ENCODE measurements at regions not wholly inside any gene's neighbourhood (a gene's known extent, or its start where the extent isn't known, plus 50 kb on each side); places are given as distances from the start of the nearest gene placed in this dataset.

DNA sequence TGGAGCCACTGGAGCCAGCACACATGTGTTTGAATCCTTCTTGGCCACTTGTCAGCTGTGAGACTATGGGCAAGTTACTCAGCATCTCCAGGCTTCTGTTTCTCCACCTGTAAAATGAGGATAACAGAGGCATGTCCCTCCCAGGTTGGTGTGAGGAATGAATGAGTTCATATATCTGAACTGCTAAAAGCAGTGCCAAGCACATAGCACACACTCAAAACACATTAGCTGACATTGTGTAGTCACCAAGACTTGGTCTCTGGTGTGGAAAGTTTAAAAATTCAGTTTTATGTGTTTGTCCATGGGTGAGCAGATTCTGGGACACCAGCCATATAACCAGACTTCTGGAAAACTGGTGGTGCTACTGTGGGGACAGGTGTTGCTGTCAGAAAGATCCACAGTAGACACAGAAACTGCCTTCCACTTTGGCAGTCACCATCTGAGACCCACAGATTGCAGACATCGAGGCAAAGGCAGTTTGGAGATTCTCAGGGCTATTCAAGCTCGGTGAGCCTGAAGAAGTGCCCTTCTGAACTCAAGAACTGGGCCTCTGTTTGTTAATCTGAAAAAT is 115.8 kb downstream of the MRPL14 start:
- peaks cover 0 to 5% (median 0%) of the 10 kb centered on the region in 4 donors for H3K27me3 ChIP-seq
- WGBS, 2 donors = 74% methylated on average over 2 of the region's 2 CpGs; no CpG with 5 or more reads in 1 of the 2 donors
- H3K36me3 ChIP-seq = no peaks in the 10 kb centered on the region
- H3K4me3 ChIP-seq = no peak overlapping the region
- no peak for TF ChIP-seq POLR2A (IDR thresholded peaks at IDR 0.05)
- TF ChIP-seq, protein P1, sequence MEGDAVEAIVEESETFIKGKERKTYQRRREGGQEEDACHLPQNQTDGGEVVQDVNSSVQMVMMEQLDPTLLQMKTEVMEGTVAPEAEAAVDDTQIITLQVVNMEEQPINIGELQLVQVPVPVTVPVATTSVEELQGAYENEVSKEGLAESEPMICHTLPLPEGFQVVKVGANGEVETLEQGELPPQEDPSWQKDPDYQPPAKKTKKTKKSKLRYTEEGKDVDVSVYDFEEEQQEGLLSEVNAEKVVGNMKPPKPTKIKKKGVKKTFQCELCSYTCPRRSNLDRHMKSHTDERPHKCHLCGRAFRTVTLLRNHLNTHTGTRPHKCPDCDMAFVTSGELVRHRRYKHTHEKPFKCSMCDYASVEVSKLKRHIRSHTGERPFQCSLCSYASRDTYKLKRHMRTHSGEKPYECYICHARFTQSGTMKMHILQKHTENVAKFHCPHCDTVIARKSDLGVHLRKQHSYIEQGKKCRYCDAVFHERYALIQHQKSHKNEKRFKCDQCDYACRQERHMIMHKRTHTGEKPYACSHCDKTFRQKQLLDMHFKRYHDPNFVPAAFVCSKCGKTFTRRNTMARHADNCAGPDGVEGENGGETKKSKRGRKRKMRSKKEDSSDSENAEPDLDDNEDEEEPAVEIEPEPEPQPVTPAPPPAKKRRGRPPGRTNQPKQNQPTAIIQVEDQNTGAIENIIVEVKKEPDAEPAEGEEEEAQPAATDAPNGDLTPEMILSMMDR (IDR thresholded peaks at IDR 0.05) = no peak
- DNase-seq = no peak
- intact Hi-C loops (cut with DNase I) = no loop called here
- H3K4me1 ChIP-seq = peaks cover 0 to 4% (median 0%) of the 10 kb centered on the region in 3 donors
- H3K9me3 ChIP-seq = no peaks in the 10 kb centered on the region
- no peak overlapping the region for H3K27ac ChIP-seq

DNA sequence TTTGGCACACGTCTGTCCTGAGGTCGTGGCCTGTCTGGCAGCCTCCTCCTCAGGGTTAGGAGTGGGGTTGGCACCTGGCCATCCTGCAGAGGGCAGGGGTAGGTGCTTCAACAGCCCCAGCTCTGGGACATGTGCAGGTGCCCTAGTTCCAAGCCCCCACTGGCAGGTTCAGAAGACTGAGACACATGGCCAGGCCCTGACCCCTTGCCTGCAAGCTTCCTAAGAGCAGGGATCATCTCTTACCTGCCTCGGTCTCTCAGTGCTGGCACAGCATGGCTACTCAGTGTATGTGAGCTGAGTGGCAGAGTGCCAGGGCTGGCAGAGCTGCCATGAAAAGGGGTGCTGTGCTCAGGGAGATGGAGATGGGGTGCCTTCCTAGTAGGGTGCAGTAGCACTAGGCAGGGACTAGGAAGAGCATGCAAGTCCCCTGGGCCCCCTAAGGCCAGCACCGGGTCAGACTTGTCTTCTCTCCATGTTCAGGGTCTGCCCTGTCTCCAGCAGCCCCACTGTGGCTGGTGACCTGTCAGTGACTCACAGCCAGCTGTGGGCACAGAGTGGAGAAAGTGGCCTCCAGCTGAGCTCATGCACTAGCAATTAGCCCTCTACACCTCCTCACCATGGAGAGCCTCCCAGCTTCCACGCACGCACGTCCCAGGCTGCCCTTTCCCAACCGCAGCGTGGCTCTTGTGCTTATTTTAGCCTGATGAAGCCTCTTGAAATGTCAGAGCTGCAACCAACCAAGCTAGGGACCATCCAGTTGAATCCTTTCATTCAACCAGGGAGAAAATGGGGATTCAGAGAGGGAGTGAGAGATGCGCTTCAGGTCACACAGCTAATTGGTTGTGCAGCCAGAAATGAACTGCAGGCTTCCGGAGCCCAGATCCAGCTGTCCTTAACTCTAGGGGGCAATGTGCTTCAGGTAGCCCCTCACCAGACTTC is 116.6 kb downstream of the MRPL14 start:
- Histone ChIP-seq H3K27ac (no peak overlapping the region), H3K4me3 (no peak overlapping the region), H3K36me3 (no peaks in the 10 kb centered on the region), H3K9me3 (no peaks in the 10 kb centered on the region), H3K27me3 (peaks cover 0 to 10% (median 0%) of the 10 kb centered on the region in 4 donors), H3K4me1 (peaks cover 0 to 4% (median 0%) of the 10 kb centered on the region in 3 donors)
- 61 to 79% methylated on average over 2 to 7 of the region's 11 CpGs for WGBS, 2 donors
- DNase-seq = no peak
- TF ChIP-seq, protein P1 (IDR thresholded peaks at IDR 0.05) = no peak
- TF ChIP-seq POLR2A (IDR thresholded peaks at IDR 0.05) = no peak
- intact Hi-C loops (cut with DNase I) = no loop called here

DNA sequence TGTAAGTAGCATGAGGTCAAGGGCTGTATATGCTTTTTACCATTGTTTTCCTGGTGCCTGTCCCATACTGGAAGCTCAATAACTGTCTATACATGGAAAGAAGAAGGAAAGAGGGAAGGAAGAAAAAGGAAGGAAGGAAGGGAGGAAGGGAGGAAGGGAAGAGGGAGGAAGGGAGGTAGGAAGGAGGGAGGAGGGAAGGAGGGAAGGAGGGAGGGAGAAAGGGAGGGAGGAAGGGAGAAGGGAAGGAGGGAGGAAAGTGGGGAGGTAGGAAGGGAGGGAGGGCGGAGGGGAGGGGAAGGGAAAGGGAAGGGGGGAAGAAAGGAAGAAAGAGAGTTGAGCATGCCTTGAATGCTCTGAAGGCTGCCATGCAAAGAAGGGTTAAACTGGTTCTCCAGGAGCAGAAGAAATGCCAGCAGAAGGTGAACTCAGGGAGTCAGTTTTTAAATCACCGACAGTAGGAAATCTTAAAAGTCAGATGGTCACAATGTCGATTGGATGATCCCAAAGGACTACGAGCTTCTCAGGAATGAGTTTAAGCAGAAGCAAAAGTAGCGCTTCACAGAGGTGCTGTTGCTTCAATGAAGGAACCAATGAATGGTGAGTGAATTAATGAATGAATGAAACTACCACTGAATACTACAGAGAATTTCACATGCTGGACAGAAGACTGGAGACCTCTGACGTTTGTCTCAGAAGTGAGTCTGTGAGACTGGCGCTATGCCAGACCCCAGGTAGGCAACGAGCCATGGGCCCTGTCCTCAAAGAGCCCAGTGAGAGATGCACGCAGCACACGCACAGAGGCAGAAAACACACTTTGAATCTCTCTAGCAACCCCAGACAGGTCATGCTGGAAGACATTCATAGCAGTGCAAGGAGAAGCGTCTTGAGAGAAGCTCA is 117.6 kb downstream of the MRPL14 start:
- Histone ChIP-seq H3K9me3 (no peaks in the 10 kb centered on the region), H3K36me3 (no peaks in the 10 kb centered on the region), H3K4me3 (no peak overlapping the region), H3K4me1 (peaks cover 0 to 4% (median 0%) of the 10 kb centered on the region in 3 donors), H3K27ac (no peak overlapping the region), H3K27me3 (peaks cover 0 to 20% (median 0%) of the 10 kb centered on the region in 4 donors)
- no peak for DNase-seq
- intact Hi-C loops (cut with DNase I) = no loop called here
- WGBS, 2 donors = 67 to 73% methylated on average over 11 of the region's 11 CpGs
- TF ChIP-seq POLR2A (IDR thresholded peaks at IDR 0.05) = no peak
- TF ChIP-seq, protein P1 (IDR thresholded peaks at IDR 0.05) = no peak

DNA sequence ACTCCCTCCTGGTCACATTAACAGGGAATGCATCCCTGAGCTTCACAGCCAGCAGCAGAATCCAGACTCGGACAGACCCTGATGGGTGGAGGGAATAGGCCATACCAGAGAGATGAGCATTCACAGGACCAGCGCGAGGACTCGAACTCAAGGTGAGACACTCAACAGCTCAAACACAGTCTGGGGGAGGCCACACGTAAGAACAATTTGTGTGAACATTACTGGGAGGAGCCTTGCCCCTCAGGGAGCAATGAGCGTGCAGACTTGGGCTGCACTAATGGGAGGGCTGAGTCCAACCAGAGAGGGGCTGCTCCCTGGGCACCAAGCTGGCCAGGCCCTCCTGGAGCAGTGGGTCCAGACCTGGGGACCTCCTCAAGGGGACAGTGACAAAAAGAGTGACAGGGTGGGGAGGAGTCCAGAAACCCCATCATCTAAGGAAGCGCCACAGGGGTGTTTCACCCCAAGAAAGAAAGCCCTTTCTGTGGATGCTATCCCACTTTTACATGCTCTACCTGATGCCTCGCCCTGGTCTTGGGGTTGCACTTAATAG is 118.4 kb downstream of the MRPL14 start:
- Histone ChIP-seq H3K36me3 (no peaks in the 10 kb centered on the region), H3K27ac (no peak overlapping the region), H3K4me1 (peaks cover 0 to 4% (median 0%) of the 10 kb centered on the region in 3 donors), H3K27me3 (peaks cover 0 to 28% (median 0%) of the 10 kb centered on the region in 4 donors), H3K9me3 (no peaks in the 10 kb centered on the region), H3K4me3 (no peak overlapping the region)
- DNase-seq = no peak
- intact Hi-C loops (cut with DNase I) = no loop called here
- 80 to 93% methylated on average over 3 to 6 of the region's 8 CpGs for WGBS, 2 donors
- TF ChIP-seq, protein P1 (IDR thresholded peaks at IDR 0.05) = no peak
- TF ChIP-seq POLR2A (IDR thresholded peaks at IDR 0.05) = no peak

Data from esophagus squamous epithelium (tissue), 5 donors.